Activated naive CD8-positive, alpha-beta T cell (primary cell): ENCODE measurements at regions not wholly inside any gene's neighbourhood (a gene's known extent, or its start where the extent isn't known, plus 50 kb on each side); places are given as distances from the start of the nearest gene placed in this dataset.
"Not testable (repeated sequence)": the region's sequence is repeated elsewhere in the genome, so short reads cannot be mapped to it uniquely, and the experiment has no call there.

Experiments used
- H3K27ac Mint-ChIP-seq: one replicate; pipeline ENCODE4 v1.8.0; 2021; ENCODE audit warnings: mixed read lengths
- H3K27me3 Mint-ChIP-seq: one replicate; pipeline ENCODE4 v1.8.0; 2021; ENCODE audit warnings: mixed read lengths
- H3K36me3 Mint-ChIP-seq: one replicate; pipeline ENCODE4 v1.8.0; 2021; ENCODE audit warnings: mixed read lengths
- H3K4me1 Mint-ChIP-seq: one replicate; pipeline ENCODE4 v1.8.0; 2021; ENCODE audit warnings: low read depth, mixed read lengths
- H3K4me3 Mint-ChIP-seq: one replicate; pipeline ENCODE4 v1.8.0; 2021; ENCODE audit warnings: mild to moderate bottlenecking, mixed read lengths
- H3K9me3 Mint-ChIP-seq: one replicate; pipeline ENCODE4 v1.8.0; 2021; ENCODE audit warnings: low read depth, mixed read lengths

DNA sequence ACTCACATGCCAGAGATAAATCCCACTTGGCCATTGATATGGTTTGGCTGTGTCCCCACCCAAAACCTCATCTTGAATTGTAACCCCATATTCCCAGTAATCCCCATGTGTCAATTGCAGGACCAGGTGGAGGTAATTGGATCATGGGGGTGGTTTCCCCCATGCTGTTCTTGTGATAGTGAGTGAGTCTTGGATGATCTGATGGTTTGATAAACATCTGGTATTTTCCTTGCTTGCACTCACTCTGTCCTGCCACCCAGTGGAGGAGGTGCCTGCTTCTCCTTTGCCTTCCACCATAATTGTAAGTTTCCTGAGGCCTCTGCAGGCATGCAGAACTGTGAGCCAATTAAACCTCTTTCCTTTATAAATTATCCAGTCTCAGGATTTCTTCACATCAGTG, 50.4 kb upstream of the B3GAT2 start:
- not testable (repeated sequence) for H3K27ac Mint-ChIP-seq, H3K36me3 Mint-ChIP-seq, H3K4me3 Mint-ChIP-seq, H3K4me1 Mint-ChIP-seq
- Mint-ChIP-seq H3K27me3 (peaks cover 14% of the 10 kb centered on the region), H3K9me3 (peaks cover 13% of the 10 kb centered on the region)

DNA sequence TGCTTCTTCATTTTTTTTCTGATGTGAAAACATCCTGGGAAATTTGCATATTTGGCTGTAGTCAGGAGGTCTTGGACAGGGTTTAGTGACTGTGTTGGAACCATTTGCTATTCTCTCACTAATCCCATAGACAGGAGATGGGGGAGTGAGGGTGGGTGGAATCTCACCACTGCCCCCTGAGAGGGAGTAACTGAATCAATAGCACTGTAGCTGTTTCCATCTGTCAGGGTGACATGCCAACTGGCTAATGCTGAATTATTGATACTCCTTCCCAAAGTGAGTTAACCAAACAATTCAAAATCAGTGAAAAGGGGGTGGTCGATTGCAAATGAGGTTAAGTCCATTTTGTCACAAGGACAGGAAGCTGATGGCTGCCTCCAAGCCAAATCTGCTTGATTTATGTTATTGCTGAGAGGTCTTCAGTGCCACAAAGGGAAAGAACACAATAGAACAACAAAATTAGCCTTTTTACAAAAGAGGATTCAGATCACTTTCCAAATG, 55.1 kb upstream of the B3GAT2 start:
- Mint-ChIP-seq H3K36me3 (no peaks in the 10 kb centered on the region), H3K27ac (no peak overlapping the region), H3K9me3 (peaks cover 3% of the 10 kb centered on the region), H3K4me1 (no peaks in the 10 kb centered on the region), H3K4me3 (no peak overlapping the region), H3K27me3 (peaks cover 16% of the 10 kb centered on the region)

DNA sequence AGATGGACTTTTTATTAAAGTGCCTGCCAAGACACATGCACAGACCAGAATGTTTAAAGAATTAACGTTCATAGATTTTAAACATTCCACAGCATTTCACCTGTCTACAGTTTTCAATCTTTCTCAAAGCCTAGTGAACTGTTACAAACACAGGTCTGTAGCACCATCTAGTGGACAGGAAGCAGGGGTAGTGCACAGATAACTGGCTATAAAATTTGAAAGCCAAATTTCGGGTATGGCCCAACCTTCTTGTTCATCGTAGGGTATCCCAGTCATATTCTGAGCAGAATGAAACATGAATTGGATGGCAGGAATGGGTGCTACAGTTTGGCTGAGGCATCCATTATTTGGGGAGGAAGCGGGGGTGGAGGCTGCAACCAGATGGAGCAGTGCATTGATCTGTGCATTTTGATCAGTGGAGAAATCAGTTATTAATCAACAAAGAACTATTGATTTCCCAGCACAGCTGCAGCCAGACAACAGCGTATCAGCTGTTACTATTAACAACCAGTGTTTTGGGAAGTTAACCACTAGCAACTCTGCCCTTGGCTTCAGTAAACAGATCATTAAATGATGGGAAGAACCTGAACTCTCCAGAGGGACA, 56.1 kb upstream of the B3GAT2 start:
- H3K4me3 Mint-ChIP-seq = no peak overlapping the region
- no peaks in the 10 kb centered on the region for H3K36me3 Mint-ChIP-seq
- H3K9me3 Mint-ChIP-seq = no peaks in the 10 kb centered on the region
- no peaks in the 10 kb centered on the region for H3K4me1 Mint-ChIP-seq
- H3K27me3 Mint-ChIP-seq = peaks cover 16% of the 10 kb centered on the region
- no peak overlapping the region for H3K27ac Mint-ChIP-seq

DNA sequence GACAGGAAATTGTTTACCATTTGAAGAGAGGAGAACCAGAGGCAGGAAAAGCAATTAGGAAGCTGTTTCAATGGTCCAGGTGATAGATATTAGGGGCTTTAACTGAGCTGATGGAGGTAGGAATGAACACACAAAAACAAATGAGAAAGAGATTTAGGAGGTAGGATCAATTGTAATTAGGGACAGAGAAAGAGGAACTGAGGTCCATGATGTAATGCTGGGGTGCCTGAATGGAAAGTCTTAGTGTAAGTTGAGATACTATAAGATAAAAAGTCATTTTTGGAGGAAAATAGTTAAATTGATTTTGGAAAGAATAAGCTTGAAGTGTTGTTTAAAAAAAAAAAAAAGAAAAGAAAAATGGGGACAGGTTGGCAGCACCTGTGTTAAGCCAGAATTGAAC, 58.5 kb upstream of the B3GAT2 start:
- no peak overlapping the region for H3K4me3 Mint-ChIP-seq
- no peaks in the 10 kb centered on the region for H3K4me1 Mint-ChIP-seq
- no peaks in the 10 kb centered on the region for H3K36me3 Mint-ChIP-seq
- H3K27me3 Mint-ChIP-seq = peaks cover 10% of the 10 kb centered on the region
- no peak overlapping the region for H3K27ac Mint-ChIP-seq
- H3K9me3 Mint-ChIP-seq = no peaks in the 10 kb centered on the region

DNA sequence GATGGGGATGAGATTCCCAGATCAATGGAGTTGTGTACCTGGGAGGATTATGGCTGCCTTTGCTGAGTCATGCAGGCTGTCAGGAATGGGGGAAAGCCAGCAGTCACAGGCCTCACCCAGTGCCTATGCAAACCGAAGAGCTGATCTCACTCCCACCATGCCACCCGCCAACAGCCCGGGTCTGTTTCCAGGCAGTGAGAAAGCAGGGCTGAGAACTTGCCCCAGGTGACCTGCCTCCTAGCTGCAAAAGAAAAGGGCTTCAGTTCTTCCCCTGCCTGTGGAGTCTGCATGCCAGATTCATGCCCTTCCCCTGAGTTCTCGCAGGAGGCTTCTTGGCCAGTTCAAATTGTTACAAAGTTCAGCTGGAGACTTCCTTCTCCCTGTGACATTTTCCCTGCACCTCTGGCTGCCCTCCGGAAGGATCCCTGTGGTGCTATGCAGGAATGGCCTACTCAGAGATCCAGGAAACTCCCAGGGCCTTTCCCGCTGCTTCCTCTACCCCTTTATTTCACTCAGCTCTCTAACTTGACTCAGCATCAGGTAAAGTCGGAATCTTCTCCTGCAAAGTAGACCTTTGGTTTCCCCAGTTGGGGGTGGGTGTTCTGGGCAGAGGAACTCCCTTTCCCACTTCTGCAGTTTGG, 71.5 kb upstream of the B3GAT2 start:
- Mint-ChIP-seq H3K4me3 (no peak overlapping the region), H3K4me1 (no peaks in the 10 kb centered on the region), H3K27ac (no peak overlapping the region), H3K27me3 (peaks cover 3% of the 10 kb centered on the region), H3K36me3 (no peaks in the 10 kb centered on the region), H3K9me3 (no peaks in the 10 kb centered on the region)

DNA sequence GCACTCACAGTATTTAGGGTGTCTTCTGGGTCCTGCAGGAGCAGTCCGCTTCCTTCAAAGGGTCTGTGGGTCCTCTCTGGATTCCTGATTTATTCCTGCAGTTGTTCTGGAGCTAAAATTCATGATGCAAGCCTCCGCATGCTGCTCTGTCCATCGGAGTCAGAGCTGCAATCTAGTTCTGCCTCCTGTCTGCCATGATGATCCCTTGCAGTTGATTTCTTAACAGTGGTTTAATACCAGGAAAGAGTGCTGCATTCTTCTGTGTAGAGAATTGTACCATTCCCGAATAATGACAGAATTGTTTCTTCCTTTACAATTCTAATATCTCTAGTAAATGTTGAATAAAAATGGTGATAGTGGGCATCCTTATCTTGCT, 72.0 kb upstream of the B3GAT2 start:
- Mint-ChIP-seq H3K27ac (no peak overlapping the region), H3K9me3 (no peaks in the 10 kb centered on the region), H3K4me1 (no peaks in the 10 kb centered on the region), H3K36me3 (no peaks in the 10 kb centered on the region), H3K27me3 (peaks cover 3% of the 10 kb centered on the region), H3K4me3 (no peak overlapping the region)

DNA sequence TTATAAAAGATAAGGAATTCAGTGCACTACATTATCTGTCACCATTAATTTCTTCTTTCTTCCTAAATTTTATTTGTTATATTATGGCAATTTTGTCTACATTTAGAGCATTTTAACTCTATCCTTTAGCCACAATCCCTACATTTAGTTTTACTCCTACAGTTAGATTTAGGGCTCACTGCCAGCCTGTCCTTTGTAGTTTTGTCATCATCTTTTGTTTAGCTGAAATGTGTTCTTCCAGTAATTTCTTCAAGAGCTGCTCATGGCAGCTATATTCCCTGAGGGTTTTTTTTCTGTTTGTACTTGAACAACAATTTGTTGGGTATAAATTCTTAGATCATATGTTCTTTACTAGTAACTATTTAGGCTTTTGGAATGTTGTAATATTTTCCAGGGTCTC, 72.7 kb upstream of the B3GAT2 start:
- Mint-ChIP-seq H3K27ac (no peak overlapping the region), H3K36me3 (no peaks in the 10 kb centered on the region), H3K27me3 (peaks cover 3% of the 10 kb centered on the region), H3K9me3 (no peaks in the 10 kb centered on the region), H3K4me3 (no peak overlapping the region), H3K4me1 (no peaks in the 10 kb centered on the region)

DNA sequence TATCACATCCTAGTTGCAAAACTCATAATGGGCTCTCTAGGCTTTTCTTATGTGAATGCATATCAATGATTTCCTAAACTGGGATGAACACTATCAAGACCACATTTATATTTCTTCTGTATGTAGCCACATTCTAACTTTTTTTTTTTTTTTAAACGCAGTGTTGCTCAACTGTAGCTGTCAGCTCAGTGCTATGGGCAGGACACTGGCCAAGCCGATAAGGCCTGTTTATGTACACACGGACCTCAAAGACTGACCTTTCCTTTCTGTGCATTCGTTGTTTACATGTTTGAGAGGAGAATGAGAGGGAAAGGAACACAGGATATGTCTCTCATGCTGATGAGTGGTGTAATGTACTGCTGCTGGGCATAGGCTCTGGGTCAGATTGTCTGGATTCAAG, 75.1 kb upstream of the B3GAT2 start:
- Mint-ChIP-seq H3K4me1 (no peaks in the 10 kb centered on the region), H3K9me3 (no peaks in the 10 kb centered on the region), H3K36me3 (no peaks in the 10 kb centered on the region), H3K27me3 (peaks cover 3% of the 10 kb centered on the region), H3K4me3 (no peak overlapping the region), H3K27ac (no peak overlapping the region)

DNA sequence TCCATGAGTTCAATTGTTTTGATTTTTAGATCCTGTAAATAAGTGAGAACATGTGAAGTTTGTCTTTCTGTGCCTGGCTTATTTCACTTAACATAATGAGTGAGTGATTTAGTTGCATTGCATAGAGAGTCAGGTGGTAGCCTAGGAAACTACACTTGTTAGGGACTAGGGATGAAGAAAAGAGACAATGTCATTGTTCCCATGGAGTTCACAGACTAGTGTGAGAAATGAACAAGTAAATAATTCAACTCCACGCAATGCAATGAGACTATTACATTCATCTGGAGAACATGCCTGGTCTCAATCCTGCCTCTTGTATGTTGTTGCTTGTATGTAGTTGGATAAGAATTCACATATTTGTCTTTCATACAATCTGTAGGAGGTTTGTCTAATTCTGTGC, 76.3 kb upstream of the B3GAT2 start:
- Mint-ChIP-seq H3K27ac (no peak overlapping the region), H3K27me3 (peaks cover 3% of the 10 kb centered on the region), H3K9me3 (no peaks in the 10 kb centered on the region), H3K36me3 (no peaks in the 10 kb centered on the region), H3K4me3 (no peak overlapping the region), H3K4me1 (no peaks in the 10 kb centered on the region)

DNA sequence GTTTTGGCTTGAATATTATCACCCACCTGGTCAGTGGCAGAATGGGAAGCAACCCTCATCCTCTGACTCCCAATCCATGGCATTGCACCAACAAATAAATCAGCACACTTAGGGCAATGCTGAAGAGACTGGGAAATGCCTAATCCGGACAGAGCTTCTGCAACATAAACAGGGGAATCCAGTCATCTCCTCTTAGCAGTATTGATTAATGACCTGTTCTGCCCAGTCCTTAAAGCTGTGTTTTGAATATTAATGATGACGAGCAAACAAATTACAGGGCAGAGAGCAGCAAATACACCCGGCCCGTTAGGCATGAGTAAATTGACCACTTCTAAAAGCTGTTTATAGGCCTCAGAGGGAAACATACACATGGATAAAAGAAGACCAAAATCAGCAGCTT, 77.0 kb upstream of the B3GAT2 start:
- Mint-ChIP-seq H3K9me3 (no peaks in the 10 kb centered on the region), H3K36me3 (no peaks in the 10 kb centered on the region), H3K4me1 (no peaks in the 10 kb centered on the region), H3K27ac (no peak overlapping the region), H3K27me3 (peaks cover 7% of the 10 kb centered on the region), H3K4me3 (no peak overlapping the region)

DNA sequence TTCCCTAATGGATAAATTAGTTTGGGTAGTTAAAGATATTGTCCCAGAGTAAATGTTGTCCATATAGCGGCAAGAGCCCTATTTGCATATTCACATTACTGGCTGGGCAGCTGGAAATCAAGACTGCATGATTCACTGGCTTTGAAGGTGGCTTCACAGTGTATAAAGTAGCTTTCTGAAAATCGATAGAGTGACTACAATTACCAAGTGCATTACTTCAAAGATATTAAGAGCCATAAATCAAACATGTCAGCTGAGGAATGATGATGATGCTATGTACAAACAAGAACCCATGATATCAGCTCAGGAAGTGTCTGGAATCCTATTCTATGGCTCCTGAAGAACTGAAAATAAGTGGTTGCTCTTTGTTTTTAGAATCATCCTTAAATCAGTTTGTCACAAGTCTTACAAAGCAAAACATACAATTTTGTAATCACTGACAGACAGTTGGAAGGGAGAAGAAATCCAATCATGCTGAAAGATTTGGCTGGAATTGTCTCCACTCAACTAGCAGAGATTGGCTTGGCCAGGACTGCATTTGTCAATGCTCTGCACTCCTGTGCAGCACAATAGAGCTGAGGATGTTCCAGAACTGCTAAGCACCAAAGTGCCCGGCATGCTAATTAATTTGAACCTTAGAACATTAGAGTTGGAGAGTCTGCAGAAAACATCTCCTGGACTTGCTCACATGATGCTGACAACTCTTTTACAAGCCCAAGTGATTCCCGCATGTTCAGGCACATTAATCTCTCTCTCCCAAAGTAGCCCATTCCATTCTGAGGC, 77.9 kb upstream of the B3GAT2 start:
- Mint-ChIP-seq H3K36me3 (no peaks in the 10 kb centered on the region), H3K27me3 (peaks cover 7% of the 10 kb centered on the region), H3K4me1 (no peaks in the 10 kb centered on the region)

DNA sequence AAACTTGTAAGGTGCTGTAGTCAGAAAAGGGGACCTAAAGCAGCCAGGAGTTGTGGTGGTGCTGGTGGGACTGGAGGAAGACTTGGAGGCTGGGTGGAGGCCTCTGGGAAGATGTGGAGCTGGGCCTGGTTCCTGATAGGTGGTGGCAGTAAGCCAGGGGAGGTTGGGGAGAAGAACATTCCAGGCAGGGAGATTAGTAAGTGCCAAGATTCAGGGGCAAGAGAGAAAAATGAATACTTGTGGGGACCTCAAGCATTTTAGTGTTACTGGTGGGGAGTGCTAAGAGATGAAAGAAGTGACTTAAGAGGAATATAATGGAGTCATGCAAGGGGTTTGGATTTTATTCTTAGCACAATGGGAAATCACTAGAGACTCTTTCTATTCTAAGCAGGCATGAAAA, 79.0 kb upstream of the B3GAT2 start:
- H3K4me1 Mint-ChIP-seq = no peaks in the 10 kb centered on the region
- no peak overlapping the region for H3K4me3 Mint-ChIP-seq
- H3K9me3 Mint-ChIP-seq = no peaks in the 10 kb centered on the region
- H3K27me3 Mint-ChIP-seq = peaks cover 8% of the 10 kb centered on the region
- no peaks in the 10 kb centered on the region for H3K36me3 Mint-ChIP-seq
- H3K27ac Mint-ChIP-seq = no peak overlapping the region

More for the DNA sequence above, 77.9 kb upstream of the B3GAT2 start:
- no peak overlapping the region for H3K4me3 Mint-ChIP-seq
- no peaks in the 10 kb centered on the region for H3K9me3 Mint-ChIP-seq
- no peak overlapping the region for H3K27ac Mint-ChIP-seq

DNA sequence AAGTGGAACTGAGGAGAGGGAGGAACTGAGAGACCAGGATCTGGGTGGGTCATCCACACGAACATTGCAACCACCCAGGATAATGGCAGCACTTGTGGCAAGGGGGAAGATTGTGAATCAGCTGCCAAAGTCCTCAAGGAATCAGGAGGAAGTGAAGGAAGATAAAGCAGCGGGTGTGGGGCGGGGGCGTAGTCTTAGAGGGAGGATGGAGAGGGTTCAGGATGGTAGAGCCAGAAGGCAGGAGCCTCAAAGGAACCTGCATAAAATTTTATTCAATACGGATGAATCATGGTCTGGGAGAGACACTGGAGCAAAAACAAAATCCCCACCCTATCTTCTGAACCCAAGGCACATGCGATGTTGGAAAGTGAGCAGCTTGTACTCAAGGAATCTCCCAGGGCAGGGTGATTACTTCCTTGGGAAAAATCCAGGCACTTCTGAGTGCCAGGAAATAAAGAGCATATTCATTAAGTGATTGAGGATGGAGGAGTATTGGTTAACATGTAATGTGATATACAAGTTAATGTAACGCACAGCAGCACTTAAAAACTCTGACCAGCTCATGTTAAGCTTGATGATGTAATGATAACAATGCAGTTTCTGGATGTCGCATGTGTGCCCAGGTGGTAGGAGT, 82.0 kb upstream of the B3GAT2 start:
- no peak overlapping the region for H3K27ac Mint-ChIP-seq
- H3K4me1 Mint-ChIP-seq = no peaks in the 10 kb centered on the region
- no peaks in the 10 kb centered on the region for H3K9me3 Mint-ChIP-seq
- peaks cover 6% of the 10 kb centered on the region for H3K27me3 Mint-ChIP-seq
- H3K4me3 Mint-ChIP-seq = no peak overlapping the region
- H3K36me3 Mint-ChIP-seq = no peaks in the 10 kb centered on the region

DNA sequence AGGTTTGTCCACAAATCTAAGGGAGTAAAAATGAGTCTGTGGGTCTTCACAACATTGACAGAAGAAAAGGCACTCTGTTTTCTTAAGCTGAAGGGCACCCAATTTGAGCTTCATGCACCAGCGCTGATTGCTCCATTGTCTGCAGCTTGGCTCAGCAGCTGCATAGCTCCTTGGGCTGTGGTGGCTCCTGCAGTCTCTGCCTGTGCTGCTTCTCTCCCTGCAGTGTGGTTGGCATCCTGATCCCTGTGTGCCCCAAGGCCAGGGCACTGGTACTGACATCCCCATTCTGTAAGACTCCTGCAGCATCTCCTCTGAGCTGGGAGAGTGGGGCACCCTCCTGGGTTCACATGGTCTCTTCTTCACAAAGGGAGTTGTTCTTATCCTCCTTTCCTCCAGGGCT, 83.2 kb upstream of the B3GAT2 start:
- Mint-ChIP-seq H3K4me3 (no peak overlapping the region), H3K27me3 (peaks cover 6% of the 10 kb centered on the region), H3K27ac (no peak overlapping the region), H3K36me3 (no peaks in the 10 kb centered on the region), H3K4me1 (no peaks in the 10 kb centered on the region), H3K9me3 (no peaks in the 10 kb centered on the region)

DNA sequence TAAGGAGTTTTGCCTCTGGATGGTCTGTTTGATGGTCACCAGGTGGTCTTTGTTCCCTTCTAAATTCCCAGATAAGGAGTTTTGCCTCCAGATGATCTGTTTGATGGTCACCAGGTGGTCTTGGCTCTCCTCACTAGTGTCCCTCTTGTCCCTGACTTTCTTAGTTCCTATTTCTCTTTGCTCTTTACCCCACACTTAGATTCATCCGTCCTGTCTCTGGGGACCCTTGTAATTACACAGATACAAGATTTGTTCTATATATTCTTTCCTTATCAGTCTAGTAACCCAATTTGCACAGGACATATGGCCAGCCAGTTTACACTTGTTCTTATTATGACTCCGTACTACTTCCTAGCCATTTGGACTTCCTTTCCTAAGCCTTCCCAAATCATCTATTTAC, 84.0 kb upstream of the B3GAT2 start:
- Mint-ChIP-seq H3K36me3 (no peaks in the 10 kb centered on the region), H3K27ac (no peak overlapping the region), H3K4me3 (no peak overlapping the region), H3K4me1 (no peaks in the 10 kb centered on the region), H3K27me3 (peaks cover 6% of the 10 kb centered on the region), H3K9me3 (no peaks in the 10 kb centered on the region)
